Common myeloid progenitor, CD34-positive (primary cell): ENCODE measurements at regions not wholly inside any gene's neighbourhood (a gene's known extent, or its start where the extent isn't known, plus 50 kb on each side); places are given as distances from the start of the nearest gene placed in this dataset.

ENCODE experiments used
- CTCF ChIA-PET: fragments of 350-600 bp; sonication (Branson Sonifier 250); formaldehyde crosslinking; loops from one replicate; lab custom pipeline; 2021; ENCODE audit warnings: antibody characterized with exemption; lab: Charles Lee
- POLR2A ChIA-PET: fragments of 350-600 bp; sonication (Branson Sonifier 250); formaldehyde crosslinking; loops from one replicate; lab custom pipeline; 2021; ENCODE audit warnings: antibody characterized with exemption; lab: Charles Lee
- DNase-seq, 3 donors: peaks; one replicate each; pipeline versions ENCODE4 v3.0.0 to v3.0.0-alpha.2; 2013
- H3K27ac ChIP-seq, 2 experiments: 1 replicate in 1 of 2; 2 replicates in 1 of 2; pipeline ENCODE4 v1.7.0; 2013; ENCODE audit warnings: inconsistent platforms in 2 of 2, low read length in 2 of 2, mild to moderate bottlenecking in 2 of 2, low read depth in 1 of 2, moderate library complexity in 1 of 2; ENCODE audit not compliant: severe bottlenecking in 2 of 2, insufficient read depth in 1 of 2, poor library complexity in 1 of 2
- H3K27me3 ChIP-seq, 5 experiments: replicated peaks in 2 of 5; 1 replicate in 3 of 5; 2 replicates in 2 of 5; pipeline versions ENCODE4 v1.6.1 to v1.7.0; 2013; ENCODE audit warnings: low read length in 4 of 5, mild to moderate bottlenecking in 2 of 5, moderate library complexity in 2 of 5, inconsistent platforms in 1 of 5; ENCODE audit not compliant: insufficient read depth in 5 of 5, control insufficient read depth in 4 of 5
- H3K36me3 ChIP-seq, 4 experiments: 1 replicate in 2 of 4; 2 replicates in 2 of 4; pipeline versions ENCODE4 v1.6.1 to v1.7.0; 2013; ENCODE audit warnings: low read length in 3 of 4, control low read depth in 1 of 4, mild to moderate bottlenecking in 1 of 4; ENCODE audit not compliant: control insufficient read depth in 4 of 4, insufficient read depth in 4 of 4
- H3K4me1 ChIP-seq, 4 experiments: 1 replicate in 3 of 4; 2 replicates in 1 of 4; pipeline versions ENCODE4 v1.6.1 to v1.7.1; 2013; ENCODE audit warnings: low read length in 3 of 4, mild to moderate bottlenecking in 3 of 4, control low read depth in 1 of 4, inconsistent platforms in 1 of 4, moderate library complexity in 1 of 4; ENCODE audit not compliant: control insufficient read depth in 4 of 4, insufficient read depth in 4 of 4; ENCODE audit errors: control extremely low read depth in 1 of 4
- H3K4me3 ChIP-seq, 7 experiments: 1 replicate in 4 of 7; 2 replicates in 3 of 7; pipeline versions ENCODE4 v1.5.1 to v1.7.0; 2013; ENCODE audit warnings: mild to moderate bottlenecking in 7 of 7, low read length in 6 of 7, moderate library complexity in 6 of 7, inconsistent platforms in 2 of 7, low read depth in 2 of 7, control low read depth in 1 of 7; ENCODE audit not compliant: insufficient read depth in 4 of 7, control insufficient read depth in 1 of 7; ENCODE audit errors: extremely low read depth in 1 of 7
- H3K9me3 ChIP-seq, 5 experiments: 1 replicate in 4 of 5; 2 replicates in 1 of 5; pipeline versions ENCODE4 v1.6.1 to v1.7.1; 2013; ENCODE audit warnings: low read length in 4 of 5, mild to moderate bottlenecking in 2 of 5, inconsistent platforms in 1 of 5, low read depth in 1 of 5, moderate library complexity in 1 of 5; ENCODE audit not compliant: control insufficient read depth in 4 of 5, insufficient read depth in 2 of 5; ENCODE audit errors: control extremely low read depth in 1 of 5
- WGBS: methylation state at CpG from one replicate; pipeline ENCODE4 v1.1.5; 2013; ENCODE audit not compliant: insufficient coverage; 5-methylcytosine and 5-hydroxymethylcytosine counted together

GRCh38 chr1:87204921-87205320 is 123.8 kb upstream of the LMO4 start:
- ChIA-PET CTCF (interaction anchor here (0.6 to 1.8 kb wide), 4 partner anchors 9 to 38 kb away, joined by 3 to 4 read pairs (median 3); no protein-coding TSS in a partner anchor), POLR2A (no interaction called here)
- Histone ChIP-seq H3K36me3 (no peaks in the 10 kb centered on the region), H3K4me1 (peaks cover 16 to 39% (median 28%) of the 10 kb centered on the region in 4 experiments), H3K27ac (no peak overlapping the region), H3K27me3 (peaks cover 0 to 42% (median 9%) of the 10 kb centered on the region in 5 experiments), H3K4me3 (peak overlapping the region in 2 of 7 experiments; percentile 13 to 21), H3K9me3 (peaks cover 0 to 3% (median 0%) of the 10 kb centered on the region in 5 experiments)
- peak; percentile 65 to 90 (median 81) for DNase-seq
- no CpG with 5 or more reads among the region's 8 CpGs for WGBS

DNA sequence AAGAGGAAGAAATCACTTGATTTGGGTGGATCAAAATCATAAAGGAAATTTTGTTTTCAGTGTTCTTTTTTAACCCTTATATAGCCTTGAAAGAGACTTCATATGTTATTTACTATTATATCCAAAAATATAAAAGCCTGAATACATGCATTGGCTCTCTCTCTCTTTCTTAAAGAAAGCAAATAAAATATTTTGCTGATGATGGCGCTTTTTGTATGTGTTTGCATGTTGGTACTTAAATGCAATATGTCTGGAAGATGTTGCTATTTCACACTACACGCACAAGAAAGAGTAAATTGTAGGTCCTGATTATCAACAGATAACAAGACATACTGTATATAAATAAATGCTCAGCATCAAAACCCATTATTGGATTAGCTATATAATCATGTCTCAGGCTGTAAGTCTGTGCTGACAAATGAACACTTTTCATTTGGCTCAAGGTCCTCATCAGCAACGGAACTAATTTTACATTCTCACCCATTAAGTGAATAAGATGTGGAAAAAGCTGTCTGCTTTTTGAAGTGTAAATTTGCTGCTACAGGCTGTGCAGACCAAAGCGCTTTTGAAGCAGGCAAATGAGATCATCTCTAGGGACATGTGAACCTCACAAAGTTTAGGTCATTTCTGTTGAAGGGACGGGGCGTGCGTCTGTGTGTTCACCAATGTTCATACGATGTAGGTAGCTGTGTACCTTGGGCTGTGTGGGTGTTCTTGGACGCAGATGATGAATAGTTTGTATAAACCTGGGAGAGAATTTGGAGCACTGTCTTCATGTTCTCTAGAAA is 122.4 kb upstream of the LMO4 start:
- ChIA-PET POLR2A (no interaction called here), CTCF (no interaction called here)
- 100% methylated on average over 4 of the region's 9 CpGs for WGBS
- H3K36me3 ChIP-seq = no peaks in the 10 kb centered on the region
- no peak for DNase-seq
- peaks cover 0 to 3% (median 0%) of the 10 kb centered on the region in 5 experiments for H3K9me3 ChIP-seq
- H3K27ac ChIP-seq = no peak overlapping the region
- H3K4me1 ChIP-seq = peaks cover 16 to 39% (median 28%) of the 10 kb centered on the region in 4 experiments
- H3K4me3 ChIP-seq = no peak overlapping the region
- peaks cover 0 to 38% (median 9%) of the 10 kb centered on the region in 5 experiments for H3K27me3 ChIP-seq

GRCh38 chr1:87208080-87208479 is 120.6 kb upstream of the LMO4 start:
- DNase-seq = no peak
- POLR2A ChIA-PET = no interaction called here
- peaks cover 9 to 34% (median 22%) of the 10 kb centered on the region in 4 experiments for H3K4me1 ChIP-seq
- H3K4me3 ChIP-seq = no peak overlapping the region
- peaks cover 0 to 3% (median 0%) of the 10 kb centered on the region in 5 experiments for H3K9me3 ChIP-seq
- CTCF ChIA-PET = no interaction called here
- 92% methylated on average over 2 of the region's 2 CpGs for WGBS
- H3K27me3 ChIP-seq = peaks cover 0 to 28% (median 9%) of the 10 kb centered on the region in 5 experiments
- H3K36me3 ChIP-seq = no peaks in the 10 kb centered on the region
- H3K27ac ChIP-seq = no peak overlapping the region

- H3K4me3 ChIP-seq = peak overlapping the region in 1 of 7 experiments; percentile 8
- DNase-seq = peak in 1 of 3 donors; percentile 23
- peaks cover 0 to 23% (median 6%) of the 10 kb centered on the region in 5 experiments for H3K27me3 ChIP-seq
- ChIA-PET POLR2A (no interaction called here), CTCF (no interaction called here)
- WGBS = 100% methylated on average over 3 of the region's 4 CpGs
- no peaks in the 10 kb centered on the region for H3K36me3 ChIP-seq
- H3K27ac ChIP-seq = no peak overlapping the region
- peaks cover 6 to 34% (median 16%) of the 10 kb centered on the region in 4 experiments for H3K4me1 ChIP-seq
- H3K9me3 ChIP-seq = peaks cover 0 to 3% (median 0%) of the 10 kb centered on the region in 5 experiments
These were observed 119.7 kb upstream of the LMO4 start for GRCh38 chr1:87208931-87209330.

DNA sequence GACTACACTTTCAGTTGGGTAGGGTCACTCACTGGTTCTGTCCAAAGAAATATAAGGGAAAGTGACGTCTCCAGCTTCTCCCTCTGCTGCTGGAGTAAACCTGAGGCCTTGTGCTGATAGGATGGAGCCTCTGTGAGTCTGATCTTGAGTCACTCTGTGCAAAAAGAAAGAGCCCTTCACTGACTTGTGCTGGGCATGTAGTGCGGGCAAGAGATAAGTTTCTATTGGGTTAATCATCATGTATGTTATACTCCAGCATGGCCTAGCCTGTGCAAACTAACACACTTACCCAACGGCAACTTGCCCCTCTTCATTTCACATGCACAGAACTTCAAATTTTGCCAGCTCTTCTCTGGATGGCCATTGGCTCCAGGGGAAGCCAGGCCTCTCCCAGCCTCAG is 118.5 kb upstream of the LMO4 start:
- Histone ChIP-seq H3K4me3 (no peak overlapping the region), H3K4me1 (peaks cover 0 to 25% (median 5%) of the 10 kb centered on the region in 4 experiments), H3K27me3 (peaks cover 0 to 21% (median 3%) of the 10 kb centered on the region in 5 experiments), H3K27ac (no peak overlapping the region), H3K36me3 (no peaks in the 10 kb centered on the region), H3K9me3 (peaks cover 0 to 3% (median 0%) of the 10 kb centered on the region in 5 experiments)
- ChIA-PET CTCF (no interaction called here), POLR2A (no interaction called here)
- no peak for DNase-seq
- WGBS = 100% methylated on average over 1 of the region's 3 CpGs

DNA sequence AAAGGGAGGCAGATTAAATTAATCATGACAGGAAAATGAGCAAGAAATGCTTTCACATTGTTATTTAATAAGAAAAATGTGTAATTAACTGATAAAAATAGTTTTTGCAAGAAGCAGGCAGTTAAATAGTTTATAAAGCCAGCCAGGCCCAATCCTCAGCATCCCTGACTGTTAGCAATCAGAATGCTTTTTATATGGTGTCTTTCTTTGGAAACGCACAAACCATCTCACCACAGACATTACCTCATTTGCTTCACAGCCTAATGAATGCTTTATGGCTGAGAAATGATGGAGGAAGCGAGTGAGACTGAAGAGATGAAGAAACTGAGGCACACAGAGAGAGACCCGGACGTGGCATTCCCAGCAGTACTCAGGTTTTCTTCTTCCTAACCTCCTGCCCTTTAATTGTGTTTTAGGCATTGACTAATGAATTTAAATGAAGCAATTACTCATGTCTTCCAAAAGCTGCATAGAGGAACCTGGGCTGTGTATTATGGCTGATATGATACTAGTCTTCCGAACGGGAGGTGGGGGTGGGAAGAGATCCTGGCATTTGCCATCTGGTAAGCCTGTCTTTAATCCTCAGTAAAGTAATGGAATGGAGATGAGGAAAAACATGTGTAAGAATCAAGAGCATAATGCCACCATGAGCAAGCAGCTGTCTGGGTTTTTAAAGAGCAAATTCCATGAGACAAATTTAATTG is 116.1 kb upstream of the LMO4 start:
- Histone ChIP-seq H3K4me3 (no peak overlapping the region), H3K36me3 (no peaks in the 10 kb centered on the region), H3K4me1 (peaks cover 0 to 23% (median 1%) of the 10 kb centered on the region in 4 experiments), H3K27ac (no peak overlapping the region), H3K9me3 (peaks cover 0 to 10% (median 2%) of the 10 kb centered on the region in 5 experiments), H3K27me3 (peaks cover 0 to 7% (median 0%) of the 10 kb centered on the region in 5 experiments)
- CTCF ChIA-PET = no interaction called here
- DNase-seq = no peak
- POLR2A ChIA-PET = no interaction called here
- 100% methylated on average over 5 of the region's 6 CpGs for WGBS
